Ovary (tissue), 7 donors: ENCODE measurements at regions not wholly inside any gene's neighbourhood (a gene's known extent, or its start where the extent isn't known, plus 50 kb on each side); places are given as distances from the start of the nearest gene placed in this dataset.

Experiments
- DNase-seq, 5 donors: peaks; one replicate each; pipeline ENCODE4 v3.0.0-alpha.2; 2019 to 2020
- H3K27ac ChIP-seq, 2 donors: fragments of 200-600 bp; one replicate each; pipeline versions ENCODE4 v1.5.1 to v1.8.0; 2019 to 2022
- H3K27me3 ChIP-seq: fragments of 200-600 bp; one replicate; pipeline ENCODE4 v1.8.0; 2022
- H3K36me3 ChIP-seq: fragments of 200-600 bp; sonication (generic); one replicate; pipeline ENCODE4 v1.5.1; 2019
- H3K4me1 ChIP-seq: one replicate; pipeline ENCODE4 v1.8.1; 2013; ENCODE audit warnings: mild to moderate bottlenecking, moderate library complexity; ENCODE audit not compliant: insufficient read depth
- H3K4me3 ChIP-seq: fragments of 200-600 bp; sonication (generic); one replicate; pipeline ENCODE4 v1.5.1; 2017
- H3K9me3 ChIP-seq, 2 donors: fragments of 200-600 bp in 1 of 2; sonication (generic) in 1 of 2; one replicate each; pipeline versions ENCODE4 v1.5.1 to v1.8.1; 2013 to 2019; ENCODE audit warnings: mild to moderate bottlenecking in 1 of 2, moderate library complexity in 1 of 2
- CTCF ChIP-seq, 3 donors: fragments of 450-650 bp in 2 of 3; fragments of 200-600 bp in 1 of 3; IDR thresholded peaks; one replicate each; pipeline versions ENCODE4 v1.5.1 to v1.8.0; 2016 to 2022; ENCODE audit warnings: antibody characterized with exemption in 3 of 3, mild to moderate bottlenecking in 1 of 3
- EP300 ChIP-seq: sonication (generic); formaldehyde crosslinking; IDR thresholded peaks from one replicate; pipeline ENCODE4 v1.6.1; 2017; ENCODE audit warnings: antibody characterized with exemption
- POLR2A ChIP-seq: fragments of 450-650 bp; IDR thresholded peaks from one replicate; pipeline ENCODE4 v1.6.1; 2017; ENCODE audit warnings: antibody characterized with exemption, mild to moderate bottlenecking, moderate library complexity
- WGBS, 3 donors: extraction: QIAGEN DNeasy Blood & Tissue Kit in 1 of 3; methylation state at CpG; one replicate each; pipeline versions ENCODE4 v1.1.5 to v1.1.7; 2013 to 2017; 5-methylcytosine and 5-hydroxymethylcytosine counted together
- intact Hi-C, 4 donors: fragments of 100-400 bp; cut with DNase I; formaldehyde crosslinking; loops; one replicate each; pipeline versions ENCODE4 v1.11.0 to v1.15.1; 2022 to 2023
- donor health status: DM: no; HTN: no; CAD: no; lungs with moderate emphysema.
- donor health status: DM: no; HTN: no; CAD: no.
- donor health status: Bipolar disorder and iron deficiency.
- donor health status: DM: no; HTN: no; CAD: no.
- donor health status: DM: yes; HTN: yes; CAD: no.

GRCh38 chr12:42741771-42742510 is 152.4 kb upstream of the PRICKLE1 start:
- Histone ChIP-seq H3K36me3 (no peaks in the 10 kb centered on the region), H3K27me3 (no peaks in the 10 kb centered on the region), H3K9me3 (no peaks in the 10 kb centered on the region), H3K4me1 (no peaks in the 10 kb centered on the region), H3K4me3 (no peak overlapping the region), H3K27ac (no peak overlapping the region)
- DNase-seq: no peak
- 25 to 32% (median 26%) methylated on average over 7 of the region's 7 CpGs for WGBS, 3 donors
- intact Hi-C loops: no loop called here
- TF ChIP-seq POLR2A (no peak), EP300 (no peak), CTCF (IDR thresholded peaks at IDR 0.05) (no peak)

- Histone ChIP-seq H3K27me3 (no peaks in the 10 kb centered on the region), H3K4me1 (peaks cover 1% of the 10 kb centered on the region), H3K9me3 (no peaks in the 10 kb centered on the region), H3K4me3 (no peak overlapping the region), H3K27ac (no peak overlapping the region), H3K36me3 (no peaks in the 10 kb centered on the region)
- no peak for DNase-seq
- intact Hi-C loops: no loop called here
- 90 to 94% (median 92%) methylated on average over 2 of the region's 2 CpGs for WGBS, 3 donors
- no peak for TF ChIP-seq EP300
Observed at GRCh38 chr12:42741091-42741490, 151.5 kb upstream of the PRICKLE1 start.

- 94 to 97% (median 96%) methylated on average over 3 of the region's 3 CpGs for WGBS, 3 donors
- no peaks in the 10 kb centered on the region for H3K9me3 ChIP-seq
- peaks cover 2% of the 10 kb centered on the region for H3K4me1 ChIP-seq
- no peak overlapping the region for H3K27ac ChIP-seq
- H3K4me3 ChIP-seq: no peak overlapping the region
- no peaks in the 10 kb centered on the region for H3K36me3 ChIP-seq
- TF ChIP-seq POLR2A: no peak
- DNase-seq: no peak
- H3K27me3 ChIP-seq: no peaks in the 10 kb centered on the region
- intact Hi-C loops: no loop called here
Observed at GRCh38 chr12:42737398-42737797, 147.9 kb upstream of the PRICKLE1 start.

- DNase-seq: no peak
- Histone ChIP-seq H3K4me3 (no peak overlapping the region), H3K4me1 (peaks cover 2% of the 10 kb centered on the region), H3K36me3 (no peaks in the 10 kb centered on the region), H3K27ac (no peak overlapping the region), H3K27me3 (no peaks in the 10 kb centered on the region), H3K9me3 (no peaks in the 10 kb centered on the region)
- intact Hi-C loops: no loop called here
- TF ChIP-seq POLR2A: no peak
- no peak for TF ChIP-seq CTCF (IDR thresholded peaks at IDR 0.05)
- no peak for TF ChIP-seq EP300
- WGBS, 3 donors: 8 to 24% (median 22%) methylated on average over 11 of the region's 11 CpGs
Observed at GRCh38 chr12:42735861-42736361, 146.4 kb upstream of the PRICKLE1 start.

- peaks cover 2% of the 10 kb centered on the region for H3K4me1 ChIP-seq
- H3K36me3 ChIP-seq: no peaks in the 10 kb centered on the region
- 57 to 98% (median 80%) methylated on average over 3 of the region's 3 CpGs for WGBS, 3 donors
- no peak overlapping the region for H3K4me3 ChIP-seq
- intact Hi-C loops: no loop called here
- H3K9me3 ChIP-seq: no peaks in the 10 kb centered on the region
- no peaks in the 10 kb centered on the region for H3K27me3 ChIP-seq
- TF ChIP-seq EP300 (no peak), CTCF (IDR thresholded peaks at IDR 0.05) (no peak), POLR2A (no peak)
- DNase-seq: no peak
- no peak overlapping the region for H3K27ac ChIP-seq
Observed at GRCh38 chr12:42733911-42734310, 144.4 kb upstream of the PRICKLE1 start.
